Loucy (cell line): ENCODE measurements at regions not wholly inside any gene's neighbourhood (a gene's known extent, or its start where the extent isn't known, plus 50 kb on each side); places are given as distances from the start of the nearest gene placed in this dataset.

Experiments
- H2AFZ ChIP-seq: fragments of 200-600 bp; sonication (generic); 2 replicates; pipeline ENCODE4 v1.6.0; 2016; ENCODE audit warnings: antibody characterized with exemption, mild to moderate bottlenecking, low read length, moderate library complexity
- H3F3A ChIP-seq: fragments of 200-600 bp; 2 replicates; pipeline ENCODE4 v1.6.0; 2016; ENCODE audit warnings: antibody characterized with exemption, low read depth, mild to moderate bottlenecking
- H3K27me3 ChIP-seq: fragments of 200-600 bp; sonication (generic); 2 replicates; pipeline ENCODE4 v1.6.1; 2014; ENCODE audit warnings: low read length, mild to moderate bottlenecking; ENCODE audit not compliant: insufficient read depth, poor library complexity, severe bottlenecking
- H3K36me3 ChIP-seq: fragments of 200-600 bp; sonication (generic); 2 replicates; pipeline ENCODE4 v1.6.1; 2016; ENCODE audit warnings: low read length; ENCODE audit not compliant: insufficient read depth
- H3K4me1 ChIP-seq: fragments of 200-600 bp; sonication (generic); 2 replicates; pipeline ENCODE4 v1.5.1; 2014; ENCODE audit warnings: low read length, mild to moderate bottlenecking; ENCODE audit not compliant: insufficient read depth, poor library complexity, severe bottlenecking
- H3K4me2 ChIP-seq: fragments of 200-600 bp; sonication (generic); 2 replicates; pipeline ENCODE4 v1.6.0; 2014; ENCODE audit warnings: antibody characterized with exemption, low read length, low read depth, mild to moderate bottlenecking; ENCODE audit not compliant: poor library complexity, severe bottlenecking
- H3K4me3 ChIP-seq: fragments of 200-600 bp; sonication (generic); 2 replicates; pipeline ENCODE4 v1.5.1; 2014; ENCODE audit warnings: low read length, mild to moderate bottlenecking, mixed read lengths; ENCODE audit not compliant: poor library complexity, severe bottlenecking
- H3K79me2 ChIP-seq: fragments of 200-600 bp; sonication (generic); 2 replicates; pipeline ENCODE4 v1.6.1; 2014; ENCODE audit warnings: low read length; ENCODE audit not compliant: insufficient read depth
- H3K9ac ChIP-seq: fragments of 200-600 bp; sonication (generic); 2 replicates; pipeline ENCODE4 v1.6.0; 2014; ENCODE audit warnings: mild to moderate bottlenecking, low read depth, low read length, moderate library complexity; ENCODE audit not compliant: poor library complexity, severe bottlenecking
- H3K9me2 ChIP-seq: fragments of 200-600 bp; sonication (generic); replicated peaks from 2 replicates; pipeline ENCODE4 v1.6.1; 2016; ENCODE audit warnings: low read depth, low read length, mixed read lengths
- H3K9me3 ChIP-seq: fragments of 200-600 bp; sonication (generic); 2 replicates; pipeline ENCODE4 v1.6.1; 2014; ENCODE audit warnings: mild to moderate bottlenecking, antibody characterized with exemption, low read length, low read depth; ENCODE audit not compliant: insufficient read depth
- H4K20me1 ChIP-seq: fragments of 200-600 bp; sonication (generic); 2 replicates; pipeline ENCODE4 v1.6.0; 2014; ENCODE audit warnings: antibody characterized with exemption, low read length, mild to moderate bottlenecking; ENCODE audit not compliant: insufficient read depth, poor library complexity, severe bottlenecking
- EZH2phosphoT487 ChIP-seq: fragments of 200-600 bp; IDR thresholded peaks from 2 replicates; pipeline ENCODE4 v1.6.1; 2018; ENCODE audit warnings: antibody characterized with exemption, mild to moderate bottlenecking, moderate library complexity, borderline replicate concordance
- TF ChIP-seq, protein P1 (sequence below): fragments of 200-600 bp; sonication (generic); conservative IDR thresholded peaks from 2 replicates; pipeline ENCODE4 v1.5.1; 2014; ENCODE audit warnings: mild to moderate bottlenecking, antibody characterized with exemption, low read length

GRCh38 chr10:124180947-124181549, 87.7 kb upstream of the CHST15 start:
- Histone ChIP-seq H3K27me3 (no peaks in the 10 kb centered on the region), H2AFZ (no peak overlapping the region), H4K20me1 (no peaks in the 10 kb centered on the region), H3K9ac (no peak overlapping the region), H3K9me2 (no peaks in the 10 kb centered on the region), H3K36me3 (no peaks in the 10 kb centered on the region), H3K9me3 (no peaks in the 10 kb centered on the region), H3K4me3 (no peak overlapping the region), H3K79me2 (no peaks in the 10 kb centered on the region), H3F3A (no peaks in the 10 kb centered on the region), H3K4me2 (no peak overlapping the region), H3K4me1 (no peaks in the 10 kb centered on the region)
- TF ChIP-seq, protein P1, sequence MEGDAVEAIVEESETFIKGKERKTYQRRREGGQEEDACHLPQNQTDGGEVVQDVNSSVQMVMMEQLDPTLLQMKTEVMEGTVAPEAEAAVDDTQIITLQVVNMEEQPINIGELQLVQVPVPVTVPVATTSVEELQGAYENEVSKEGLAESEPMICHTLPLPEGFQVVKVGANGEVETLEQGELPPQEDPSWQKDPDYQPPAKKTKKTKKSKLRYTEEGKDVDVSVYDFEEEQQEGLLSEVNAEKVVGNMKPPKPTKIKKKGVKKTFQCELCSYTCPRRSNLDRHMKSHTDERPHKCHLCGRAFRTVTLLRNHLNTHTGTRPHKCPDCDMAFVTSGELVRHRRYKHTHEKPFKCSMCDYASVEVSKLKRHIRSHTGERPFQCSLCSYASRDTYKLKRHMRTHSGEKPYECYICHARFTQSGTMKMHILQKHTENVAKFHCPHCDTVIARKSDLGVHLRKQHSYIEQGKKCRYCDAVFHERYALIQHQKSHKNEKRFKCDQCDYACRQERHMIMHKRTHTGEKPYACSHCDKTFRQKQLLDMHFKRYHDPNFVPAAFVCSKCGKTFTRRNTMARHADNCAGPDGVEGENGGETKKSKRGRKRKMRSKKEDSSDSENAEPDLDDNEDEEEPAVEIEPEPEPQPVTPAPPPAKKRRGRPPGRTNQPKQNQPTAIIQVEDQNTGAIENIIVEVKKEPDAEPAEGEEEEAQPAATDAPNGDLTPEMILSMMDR, result no peak
- TF ChIP-seq EZH2phosphoT487, result no peak

GRCh38 chr10:124180044-124180745, 86.8 kb upstream of the CHST15 start:
- H4K20me1 ChIP-seq, result no peaks in the 10 kb centered on the region
- H3K79me2 ChIP-seq, result no peaks in the 10 kb centered on the region
- no peaks in the 10 kb centered on the region for H3K9me2 ChIP-seq
- no peaks in the 10 kb centered on the region for H3K36me3 ChIP-seq
- no peak overlapping the region for H3K9ac ChIP-seq
- H3K4me2 ChIP-seq, result no peak overlapping the region
- peaks cover 2% of the 10 kb centered on the region for H3K4me1 ChIP-seq
- H3K27me3 ChIP-seq, result no peaks in the 10 kb centered on the region
- H3F3A ChIP-seq, result no peaks in the 10 kb centered on the region
- H3K4me3 ChIP-seq, result no peak overlapping the region
- TF ChIP-seq EZH2phosphoT487, result no peak
- TF ChIP-seq, protein P1, result no peak
- H2AFZ ChIP-seq, result no peak overlapping the region
- H3K9me3 ChIP-seq, result no peaks in the 10 kb centered on the region

GRCh38 chr10:124179308-124180043, 86.1 kb upstream of the CHST15 start:
- Histone ChIP-seq H3K4me1 (peaks cover 2% of the 10 kb centered on the region), H3K9me3 (no peaks in the 10 kb centered on the region), H3K27me3 (no peaks in the 10 kb centered on the region), H3K9me2 (no peaks in the 10 kb centered on the region), H2AFZ (no peak overlapping the region), H3K36me3 (no peaks in the 10 kb centered on the region), H3K4me2 (no peak overlapping the region), H3K4me3 (no peak overlapping the region), H3K79me2 (no peaks in the 10 kb centered on the region), H4K20me1 (no peaks in the 10 kb centered on the region), H3F3A (no peaks in the 10 kb centered on the region), H3K9ac (no peak overlapping the region)
- TF ChIP-seq, protein P1, result no peak
- TF ChIP-seq EZH2phosphoT487, result no peak
